ENCODE measurements at regions not wholly inside any gene's neighbourhood (a gene's known extent, or its start where the extent isn't known, plus 50 kb on each side); places are given as distances from the start of the nearest gene placed in this dataset.

GRCh38 chr2:163213661-163214081, 375.1 kb upstream of the KCNH7 start:
- H3K27ac ChIP-seq (ENCODE audit: low read depth, low read length) = no peak overlapping the region
- intact Hi-C loops (cut with micrococcal nuclease) = no loop called here
- no peaks in the 10 kb centered on the region for H3K4me1 ChIP-seq (ENCODE audit: insufficient read depth, low read length)
- H3K27me3 Mint-ChIP-seq = no peaks in the 10 kb centered on the region
- H3K4me3 Mint-ChIP-seq = no peak overlapping the region
- no peak overlapping the region for H3K27ac Mint-ChIP-seq
- H3K27me3 ChIP-seq (ENCODE audit: insufficient read depth, low read length) = no peaks in the 10 kb centered on the region
- CTCF ChIA-PET (ENCODE audit: partially characterized antibody) = no interaction called here
- H3K36me3 Mint-ChIP-seq = no peaks in the 10 kb centered on the region
- no peaks in the 10 kb centered on the region for H3K4me1 Mint-ChIP-seq
- no peak for DNase-seq
- peaks cover 0 to 12% (median 5%) of the 10 kb centered on the region in 8 donors for H3K9me3 Mint-ChIP-seq
- no peaks in the 10 kb centered on the region for H3K36me3 ChIP-seq (ENCODE audit: insufficient read depth, low read length)
- H3K9me3 ChIP-seq (ENCODE audit: control insufficient read depth in 1 of 2, low read length in 2 of 2) = no peaks in the 10 kb centered on the region
- no peak overlapping the region for H3K4me3 ChIP-seq (ENCODE audit: low read length in 2 of 2)
- POLR2A ChIA-PET (ENCODE audit: partially characterized antibody) = no interaction called here

GRCh38 chr2:163210430-163210918, 371.9 kb upstream of the KCNH7 start:
- Histone ChIP-seq H3K4me1 (ENCODE audit: insufficient read depth, low read length) (no peaks in the 10 kb centered on the region), H3K36me3 (ENCODE audit: insufficient read depth, low read length) (no peaks in the 10 kb centered on the region), H3K27ac (ENCODE audit: low read depth, low read length) (no peak overlapping the region), H3K27me3 (ENCODE audit: insufficient read depth, low read length) (no peaks in the 10 kb centered on the region), H3K4me3 (ENCODE audit: low read length in 2 of 2) (no peak overlapping the region), H3K9me3 (ENCODE audit: control insufficient read depth in 1 of 2, low read length in 2 of 2) (no peaks in the 10 kb centered on the region)
- Mint-ChIP-seq H3K27me3 (no peaks in the 10 kb centered on the region), H3K4me3 (no peak overlapping the region), H3K27ac (no peak overlapping the region), H3K4me1 (no peaks in the 10 kb centered on the region), H3K36me3 (no peaks in the 10 kb centered on the region), H3K9me3 (peaks cover 0 to 12% (median 4%) of the 10 kb centered on the region in 8 donors)
- DNase-seq = no peak
- ChIA-PET CTCF (ENCODE audit: partially characterized antibody) (no interaction called here), POLR2A (ENCODE audit: partially characterized antibody) (no interaction called here)
- intact Hi-C loops (cut with micrococcal nuclease) = no loop called here

GRCh38 chr2:163207693-163208370, 369.3 kb upstream of the KCNH7 start:
- no peaks in the 10 kb centered on the region for H3K36me3 Mint-ChIP-seq
- CTCF ChIA-PET (ENCODE audit: partially characterized antibody) = no interaction called here
- no peak overlapping the region for H3K4me3 ChIP-seq (ENCODE audit: low read length in 2 of 2)
- intact Hi-C loops (cut with micrococcal nuclease) = no loop called here
- H3K27ac Mint-ChIP-seq = no peak overlapping the region
- H3K9me3 Mint-ChIP-seq = peaks cover 0 to 10% (median 0%) of the 10 kb centered on the region in 8 donors
- H3K9me3 ChIP-seq (ENCODE audit: control insufficient read depth in 1 of 2, low read length in 2 of 2) = no peaks in the 10 kb centered on the region
- H3K27ac ChIP-seq (ENCODE audit: low read depth, low read length) = no peak overlapping the region
- no peaks in the 10 kb centered on the region for H3K27me3 ChIP-seq (ENCODE audit: insufficient read depth, low read length)
- POLR2A ChIA-PET (ENCODE audit: partially characterized antibody) = no interaction called here
- H3K27me3 Mint-ChIP-seq = no peaks in the 10 kb centered on the region
- no peak overlapping the region for H3K4me3 Mint-ChIP-seq
- H3K36me3 ChIP-seq (ENCODE audit: insufficient read depth, low read length) = no peaks in the 10 kb centered on the region
- no peak for DNase-seq
- no peaks in the 10 kb centered on the region for H3K4me1 ChIP-seq (ENCODE audit: insufficient read depth, low read length)
- no peaks in the 10 kb centered on the region for H3K4me1 Mint-ChIP-seq

- CTCF ChIA-PET (ENCODE audit: partially characterized antibody) = no interaction called here
- no peak overlapping the region for H3K4me3 ChIP-seq (ENCODE audit: low read length in 2 of 2)
- Mint-ChIP-seq H3K9me3 (peaks cover 0 to 10% (median 0%) of the 10 kb centered on the region in 8 donors), H3K36me3 (no peaks in the 10 kb centered on the region), H3K4me1 (no peaks in the 10 kb centered on the region), H3K4me3 (no peak overlapping the region), H3K27me3 (no peaks in the 10 kb centered on the region), H3K27ac (no peak overlapping the region)
- H3K4me1 ChIP-seq (ENCODE audit: insufficient read depth, low read length) = no peaks in the 10 kb centered on the region
- H3K27me3 ChIP-seq (ENCODE audit: insufficient read depth, low read length) = no peaks in the 10 kb centered on the region
- no peak for DNase-seq
- POLR2A ChIA-PET (ENCODE audit: partially characterized antibody) = no interaction called here
- H3K27ac ChIP-seq (ENCODE audit: low read depth, low read length) = no peak overlapping the region
- intact Hi-C loops (cut with micrococcal nuclease) = no loop called here
- no peaks in the 10 kb centered on the region for H3K36me3 ChIP-seq (ENCODE audit: insufficient read depth, low read length)
- no peaks in the 10 kb centered on the region for H3K9me3 ChIP-seq (ENCODE audit: control insufficient read depth in 1 of 2, low read length in 2 of 2)
Observed at GRCh38 chr2:163205589-163206254, 367.2 kb upstream of the KCNH7 start.

GRCh38 chr2:163200741-163201140, 362.2 kb upstream of the KCNH7 start:
- no peaks in the 10 kb centered on the region for H3K9me3 ChIP-seq (ENCODE audit: control insufficient read depth in 1 of 2, low read length in 2 of 2)
- no peak for DNase-seq
- Mint-ChIP-seq H3K4me1 (no peaks in the 10 kb centered on the region), H3K27ac (no peak overlapping the region), H3K27me3 (no peaks in the 10 kb centered on the region), H3K9me3 (peaks cover 0 to 3% (median 0%) of the 10 kb centered on the region in 8 donors), H3K36me3 (no peaks in the 10 kb centered on the region), H3K4me3 (no peak overlapping the region)
- H3K27ac ChIP-seq (ENCODE audit: low read depth, low read length) = no peak overlapping the region
- CTCF ChIA-PET (ENCODE audit: partially characterized antibody) = interaction anchor here (1.0 kb wide), 1 partner anchor 25 kb away, joined by 3 read pairs; no protein-coding TSS in a partner anchor
- POLR2A ChIA-PET (ENCODE audit: partially characterized antibody) = no interaction called here
- H3K4me3 ChIP-seq (ENCODE audit: low read length in 2 of 2) = no peak overlapping the region
- no peaks in the 10 kb centered on the region for H3K27me3 ChIP-seq (ENCODE audit: insufficient read depth, low read length)
- intact Hi-C loops (cut with micrococcal nuclease) = no loop called here
- H3K4me1 ChIP-seq (ENCODE audit: insufficient read depth, low read length) = no peaks in the 10 kb centered on the region
- H3K36me3 ChIP-seq (ENCODE audit: insufficient read depth, low read length) = no peaks in the 10 kb centered on the region

GRCh38 chr2:163198972-163199371, 360.4 kb upstream of the KCNH7 start:
- H3K9me3 Mint-ChIP-seq = peaks cover 0 to 3% (median 0%) of the 10 kb centered on the region in 8 donors
- ChIA-PET POLR2A (ENCODE audit: partially characterized antibody) (no interaction called here), CTCF (ENCODE audit: partially characterized antibody) (no interaction called here)
- no peaks in the 10 kb centered on the region for H3K27me3 Mint-ChIP-seq
- no peak overlapping the region for H3K4me3 Mint-ChIP-seq
- H3K27ac ChIP-seq (ENCODE audit: low read depth, low read length) = no peak overlapping the region
- no peak for DNase-seq
- H3K27me3 ChIP-seq (ENCODE audit: insufficient read depth, low read length) = no peaks in the 10 kb centered on the region
- no peaks in the 10 kb centered on the region for H3K36me3 Mint-ChIP-seq
- no peaks in the 10 kb centered on the region for H3K4me1 Mint-ChIP-seq
- no peak overlapping the region for H3K4me3 ChIP-seq (ENCODE audit: low read length in 2 of 2)
- intact Hi-C loops (cut with micrococcal nuclease) = no loop called here
- H3K27ac Mint-ChIP-seq = no peak overlapping the region
- H3K9me3 ChIP-seq (ENCODE audit: control insufficient read depth in 1 of 2, low read length in 2 of 2) = no peaks in the 10 kb centered on the region
- H3K36me3 ChIP-seq (ENCODE audit: insufficient read depth, low read length) = no peaks in the 10 kb centered on the region
- no peaks in the 10 kb centered on the region for H3K4me1 ChIP-seq (ENCODE audit: insufficient read depth, low read length)

GRCh38 chr2:163198007-163198406, 359.4 kb upstream of the KCNH7 start:
- ChIA-PET CTCF (ENCODE audit: partially characterized antibody) (no interaction called here), POLR2A (ENCODE audit: partially characterized antibody) (no interaction called here)
- intact Hi-C loops (cut with micrococcal nuclease) = no loop called here
- H3K4me1 ChIP-seq (ENCODE audit: insufficient read depth, low read length) = no peaks in the 10 kb centered on the region
- H3K36me3 ChIP-seq (ENCODE audit: insufficient read depth, low read length) = no peaks in the 10 kb centered on the region
- DNase-seq = no peak
- Mint-ChIP-seq H3K4me3 (no peak overlapping the region), H3K9me3 (peaks cover 0 to 3% (median 0%) of the 10 kb centered on the region in 8 donors), H3K36me3 (no peaks in the 10 kb centered on the region), H3K27me3 (no peaks in the 10 kb centered on the region), H3K27ac (no peak overlapping the region), H3K4me1 (no peaks in the 10 kb centered on the region)
- no peaks in the 10 kb centered on the region for H3K27me3 ChIP-seq (ENCODE audit: insufficient read depth, low read length)
- H3K9me3 ChIP-seq (ENCODE audit: control insufficient read depth in 1 of 2, low read length in 2 of 2) = no peaks in the 10 kb centered on the region
- H3K27ac ChIP-seq (ENCODE audit: low read depth, low read length) = no peak overlapping the region
- no peak overlapping the region for H3K4me3 ChIP-seq (ENCODE audit: low read length in 2 of 2)

All from CD4-positive, alpha-beta memory T cell (primary cell).